CD14-positive monocyte (primary cell): ENCODE measurements at regions not wholly inside any gene's neighbourhood (a gene's known extent, or its start where the extent isn't known, plus 50 kb on each side); places are given as distances from the start of the nearest gene placed in this dataset.

ENCODE experiments used
- DNase-seq, 3 donors: peaks; one replicate each; pipeline ENCODE4 v3.0.0-alpha.2; 2011 to 2022
- H2AFZ ChIP-seq: 2 replicates; pipeline ENCODE4 v1.6.0; 2012; ENCODE audit warnings: mild to moderate bottlenecking, low read depth, low read length, inconsistent platforms; ENCODE audit not compliant: insufficient read depth, poor library complexity, severe bottlenecking
- H3K27ac ChIP-seq, 2 donors: 1 replicate in 1 of 2; 2 replicates in 1 of 2; pipeline ENCODE4 v1.5.1; 2012 to 2013; ENCODE audit warnings: low read length in 2 of 2, control low read depth in 1 of 2, inconsistent platforms in 1 of 2, low read depth in 1 of 2, mild to moderate bottlenecking in 1 of 2
- H3K27me3 ChIP-seq, 2 donors: one replicate each; pipeline versions ENCODE4 v1.6.0 to v1.6.1; 2011 to 2013; ENCODE audit warnings: low read length in 2 of 2; ENCODE audit not compliant: control insufficient read depth in 2 of 2, insufficient read depth in 2 of 2
- H3K36me3 ChIP-seq, 2 donors: replicated peaks in 1 of 2; 1 replicate in 1 of 2; 2 replicates in 1 of 2; pipeline versions ENCODE4 v1.5.1 to v1.6.1; 2012 to 2013; ENCODE audit warnings: low read length in 2 of 2, control low read depth in 1 of 2, inconsistent platforms in 1 of 2, mild to moderate bottlenecking in 1 of 2; ENCODE audit not compliant: insufficient read depth in 2 of 2, control insufficient read depth in 1 of 2
- H3K4me1 ChIP-seq, 2 donors: 1 replicate in 1 of 2; 2 replicates in 1 of 2; pipeline versions ENCODE4 v1.5.1 to v1.6.1; 2012 to 2013; ENCODE audit warnings: low read length in 2 of 2, control low read depth in 1 of 2, inconsistent platforms in 1 of 2, mild to moderate bottlenecking in 1 of 2, moderate library complexity in 1 of 2; ENCODE audit not compliant: insufficient read depth in 2 of 2, control insufficient read depth in 1 of 2
- H3K4me2 ChIP-seq: replicated peaks from 2 replicates; pipeline ENCODE3; 2012; ENCODE audit warnings: low read length, moderate library complexity, mild to moderate bottlenecking; ENCODE audit not compliant: poor library complexity, severe bottlenecking; ENCODE audit errors: extremely low read depth
- H3K4me3 ChIP-seq, 3 experiments: fragments of 200-600 bp in 1 of 3; sonication (generic) in 1 of 3; replicated peaks in 1 of 3; 1 replicate in 2 of 3; 2 replicates in 1 of 3; pipeline ENCODE4 v1.5.1; 2011 to 2013; ENCODE audit warnings: low read length in 3 of 3, mild to moderate bottlenecking in 3 of 3, control low read depth in 2 of 3, low read depth in 2 of 3, inconsistent platforms in 1 of 3, moderate library complexity in 1 of 3
- H3K79me2 ChIP-seq: 2 replicates; pipeline ENCODE4 v1.6.0; 2012; ENCODE audit warnings: mild to moderate bottlenecking, control low read depth, inconsistent platforms, low read length, moderate library complexity; ENCODE audit not compliant: insufficient read depth
- H3K9ac ChIP-seq: 2 replicates; pipeline ENCODE4 v1.6.0; 2017; ENCODE audit warnings: low read length, mild to moderate bottlenecking; ENCODE audit not compliant: insufficient read depth, poor library complexity, severe bottlenecking
- H3K9me3 ChIP-seq, 2 donors: replicated peaks in 1 of 2; 1 replicate in 1 of 2; 2 replicates in 1 of 2; pipeline versions ENCODE4 v1.5.1 to v1.6.1; 2012 to 2013; ENCODE audit warnings: low read length in 2 of 2, control low read depth in 1 of 2; ENCODE audit not compliant: control insufficient read depth in 1 of 2, insufficient read depth in 1 of 2
- H4K20me1 ChIP-seq: 2 replicates; pipeline ENCODE4 v1.6.0; 2012; ENCODE audit warnings: mild to moderate bottlenecking, low read length, control low read depth, moderate library complexity; ENCODE audit not compliant: insufficient read depth
- H3K27ac Mint-ChIP-seq, 7 donors: one replicate each; pipeline ENCODE4 v1.8.0; 2020; ENCODE audit warnings: mild to moderate bottlenecking in 7 of 7, mixed read lengths in 7 of 7, moderate library complexity in 6 of 7, inconsistent platforms in 2 of 7
- H3K27me3 Mint-ChIP-seq, 3 donors: one replicate each; pipeline ENCODE4 v1.8.0; 2021 to 2022; ENCODE audit warnings: low read depth in 3 of 3, mild to moderate bottlenecking in 3 of 3, mixed read lengths in 3 of 3, moderate library complexity in 3 of 3, inconsistent platforms in 1 of 3
- H3K36me3 Mint-ChIP-seq, 2 donors: one replicate each; pipeline ENCODE4 v1.8.0; 2020; ENCODE audit warnings: mixed read lengths in 2 of 2, inconsistent platforms in 1 of 2, mild to moderate bottlenecking in 1 of 2
- H3K4me1 Mint-ChIP-seq: one replicate; pipeline ENCODE4 v1.8.0; 2020; ENCODE audit warnings: mild to moderate bottlenecking, mixed read lengths
- H3K4me3 Mint-ChIP-seq, 2 donors: one replicate each; pipeline ENCODE4 v1.8.0; 2020; ENCODE audit warnings: mild to moderate bottlenecking in 2 of 2, mixed read lengths in 2 of 2, moderate library complexity in 1 of 2
- H3K9me3 Mint-ChIP-seq, 7 donors: one replicate each; pipeline ENCODE4 v1.8.0; 2020 to 2022; ENCODE audit warnings: mixed read lengths in 7 of 7, mild to moderate bottlenecking in 6 of 7, moderate library complexity in 6 of 7, inconsistent platforms in 2 of 7
- CTCF ChIP-seq: fragments of 200-600 bp; IDR thresholded peaks from one replicate; pipeline ENCODE4 v1.8.0; 2022; ENCODE audit warnings: antibody characterized with exemption, mild to moderate bottlenecking
- WGBS: methylation state at CpG from one replicate; pipeline ENCODE4 v1.1.5; 2013; ENCODE audit warnings: missing lambda C conversion rate; ENCODE audit not compliant: insufficient coverage; 5-methylcytosine and 5-hydroxymethylcytosine counted together
- intact Hi-C, 2 donors: fragments of 100-400 bp; cut with micrococcal nuclease; formaldehyde crosslinking; loops; one replicate each; pipeline versions ENCODE4 v1.15.0 to v1.15.1; 2023

- no peak for DNase-seq
- no peak overlapping the region for H3K27ac Mint-ChIP-seq
- Histone ChIP-seq H3K36me3 (no peaks in the 10 kb centered on the region), H3K9ac (no peak overlapping the region), H3K79me2 (no peaks in the 10 kb centered on the region), H3K4me3 (no peak overlapping the region), H4K20me1 (no peaks in the 10 kb centered on the region), H2AFZ (no peak overlapping the region), H3K9me3 (no peaks in the 10 kb centered on the region), H3K27ac (no peak overlapping the region), H3K4me2 (no peak overlapping the region), H3K27me3 (no peaks in the 10 kb centered on the region), H3K4me1 (no peaks in the 10 kb centered on the region)
- H3K27me3 Mint-ChIP-seq, result peaks cover 0 to 1% (median 0%) of the 10 kb centered on the region in 3 donors
- H3K36me3 Mint-ChIP-seq, result no peaks in the 10 kb centered on the region
- no peaks in the 10 kb centered on the region for H3K4me1 Mint-ChIP-seq
- intact Hi-C loops, result no loop called here
- no peak overlapping the region for H3K4me3 Mint-ChIP-seq
- no CpG with 5 or more reads among the region's 3 CpGs for WGBS
- no peak for TF ChIP-seq CTCF
- H3K9me3 Mint-ChIP-seq, result peaks cover 0 to 8% (median 0%) of the 10 kb centered on the region in 7 donors
Observed at GRCh38 chr4:28449085-28449484, 1588.4 kb downstream of the STIM2 start.

DNA sequence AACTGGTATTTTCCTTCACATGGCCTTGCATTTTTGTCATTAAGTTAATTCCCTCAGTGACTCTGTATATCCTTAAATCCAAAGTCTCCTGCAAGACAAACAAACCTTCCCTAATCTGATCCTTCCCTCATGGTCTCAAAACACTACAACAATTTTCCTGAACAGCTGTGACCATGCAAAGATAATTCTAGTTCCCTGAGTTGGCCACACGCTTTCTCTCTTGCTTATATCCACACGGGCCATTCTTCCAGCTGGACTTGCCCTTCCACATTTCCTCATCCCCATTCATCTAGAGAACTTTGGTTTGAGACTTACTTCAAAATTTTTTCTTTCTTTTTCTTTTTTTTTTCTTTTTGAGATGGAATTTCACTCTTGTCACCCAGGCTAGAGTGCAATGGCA, 1590.7 kb downstream of the STIM2 start:
- no peak overlapping the region for H2AFZ ChIP-seq
- H3K27ac ChIP-seq, result no peak overlapping the region
- H3K27me3 ChIP-seq, result no peaks in the 10 kb centered on the region
- H3K36me3 Mint-ChIP-seq, result no peaks in the 10 kb centered on the region
- H3K4me2 ChIP-seq, result no peak overlapping the region
- no peaks in the 10 kb centered on the region for H3K4me1 ChIP-seq
- H3K4me3 Mint-ChIP-seq, result no peak overlapping the region
- WGBS, result 88% methylated on average over 2 of the region's 2 CpGs
- no peak for TF ChIP-seq CTCF
- no peaks in the 10 kb centered on the region for H3K9me3 ChIP-seq
- H3K4me1 Mint-ChIP-seq, result no peaks in the 10 kb centered on the region
- H3K9ac ChIP-seq, result no peak overlapping the region
- intact Hi-C loops, result no loop called here
- no peak for DNase-seq
- H3K79me2 ChIP-seq, result no peaks in the 10 kb centered on the region
- no peak overlapping the region for H3K4me3 ChIP-seq
- H3K27me3 Mint-ChIP-seq, result peaks cover 0 to 1% (median 0%) of the 10 kb centered on the region in 3 donors
- H3K36me3 ChIP-seq, result no peaks in the 10 kb centered on the region
- no peak overlapping the region for H3K27ac Mint-ChIP-seq
- H4K20me1 ChIP-seq, result no peaks in the 10 kb centered on the region
- H3K9me3 Mint-ChIP-seq, result peaks cover 0 to 8% (median 3%) of the 10 kb centered on the region in 7 donors
